ENCODE measurements at regions not wholly inside any gene's neighbourhood (a gene's known extent, or its start where the extent isn't known, plus 50 kb on each side); places are given as distances from the start of the nearest gene placed in this dataset.

DNA sequence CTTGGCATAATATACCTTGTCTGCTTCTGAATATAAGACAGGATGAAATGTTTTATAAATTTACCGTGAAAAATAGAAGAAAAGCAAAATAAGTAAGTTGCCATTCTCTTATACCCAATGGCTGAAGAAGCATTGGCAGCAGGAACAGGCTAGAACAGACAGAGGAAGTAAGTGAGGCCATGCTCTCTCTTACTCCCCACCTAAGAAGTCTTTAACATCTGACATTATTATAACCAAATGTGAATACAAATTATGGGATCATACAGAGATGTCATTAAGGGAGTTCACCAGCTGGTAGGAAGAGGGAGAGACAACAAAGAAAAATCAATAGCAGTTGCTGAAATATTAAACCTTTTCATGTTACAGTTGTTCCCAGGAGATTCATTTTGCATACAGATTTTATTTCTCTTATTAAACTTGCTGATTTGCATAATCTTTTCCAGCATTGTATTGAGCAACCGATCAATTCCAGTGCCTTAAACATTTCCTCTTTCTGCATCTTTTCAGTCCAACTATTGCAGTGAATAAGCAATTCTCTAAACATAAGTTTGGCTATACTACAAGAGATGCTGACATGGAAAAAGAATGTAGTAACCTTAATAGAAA, 270.6 kb downstream of the SLC6A15 start:
- Mint-ChIP-seq H3K36me3 (ENCODE audit: insufficient read depth) (no peaks in the 10 kb centered on the region), H3K27ac (no peak overlapping the region), H3K4me3 (ENCODE audit: low read depth) (no peak overlapping the region), H3K27me3 (no peaks in the 10 kb centered on the region), H3K9me3 (ENCODE audit: low read depth) (no peaks in the 10 kb centered on the region), H3K4me1 (ENCODE audit: low read depth) (peaks cover 7% of the 10 kb centered on the region)
- TF ChIP-seq, protein P1, sequence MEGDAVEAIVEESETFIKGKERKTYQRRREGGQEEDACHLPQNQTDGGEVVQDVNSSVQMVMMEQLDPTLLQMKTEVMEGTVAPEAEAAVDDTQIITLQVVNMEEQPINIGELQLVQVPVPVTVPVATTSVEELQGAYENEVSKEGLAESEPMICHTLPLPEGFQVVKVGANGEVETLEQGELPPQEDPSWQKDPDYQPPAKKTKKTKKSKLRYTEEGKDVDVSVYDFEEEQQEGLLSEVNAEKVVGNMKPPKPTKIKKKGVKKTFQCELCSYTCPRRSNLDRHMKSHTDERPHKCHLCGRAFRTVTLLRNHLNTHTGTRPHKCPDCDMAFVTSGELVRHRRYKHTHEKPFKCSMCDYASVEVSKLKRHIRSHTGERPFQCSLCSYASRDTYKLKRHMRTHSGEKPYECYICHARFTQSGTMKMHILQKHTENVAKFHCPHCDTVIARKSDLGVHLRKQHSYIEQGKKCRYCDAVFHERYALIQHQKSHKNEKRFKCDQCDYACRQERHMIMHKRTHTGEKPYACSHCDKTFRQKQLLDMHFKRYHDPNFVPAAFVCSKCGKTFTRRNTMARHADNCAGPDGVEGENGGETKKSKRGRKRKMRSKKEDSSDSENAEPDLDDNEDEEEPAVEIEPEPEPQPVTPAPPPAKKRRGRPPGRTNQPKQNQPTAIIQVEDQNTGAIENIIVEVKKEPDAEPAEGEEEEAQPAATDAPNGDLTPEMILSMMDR (IDR thresholded peaks at IDR 0.05; ENCODE audit: unreplicated experiment): no peak
- DNase-seq (ENCODE audit: low spot score, unreplicated experiment): no peak

DNA sequence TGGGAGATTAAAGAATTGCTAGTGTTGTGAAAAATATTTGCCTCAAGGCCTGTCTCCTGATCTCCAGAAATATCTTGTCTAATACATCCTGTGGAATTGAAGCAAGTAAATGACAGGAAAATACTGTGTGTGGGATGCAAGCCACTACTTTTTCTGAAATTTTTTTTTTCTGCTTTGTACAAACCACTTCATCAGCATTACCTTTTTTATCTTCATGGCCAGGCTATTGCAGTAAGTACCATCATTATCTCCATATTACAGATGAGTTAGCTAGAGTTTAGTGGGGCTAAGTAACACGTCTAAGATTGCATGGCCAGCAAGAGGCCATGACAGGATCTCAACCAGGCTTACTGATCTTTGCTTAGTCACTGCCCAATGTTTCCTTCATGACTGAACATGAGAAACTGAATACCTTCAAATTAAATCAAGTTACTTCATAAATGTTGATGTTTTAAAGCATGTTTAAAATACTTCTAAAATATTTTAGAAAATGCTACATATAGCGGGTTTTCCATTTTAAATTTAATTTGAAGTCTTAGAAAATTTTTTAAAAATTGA, 273.7 kb downstream of the SLC6A15 start:
- H3K36me3 Mint-ChIP-seq (ENCODE audit: insufficient read depth): no peaks in the 10 kb centered on the region
- H3K4me1 Mint-ChIP-seq (ENCODE audit: low read depth): peaks cover 3% of the 10 kb centered on the region
- TF ChIP-seq, protein P1 (IDR thresholded peaks at IDR 0.05; ENCODE audit: unreplicated experiment): no peak
- H3K27ac Mint-ChIP-seq: no peak overlapping the region
- no peak overlapping the region for H3K4me3 Mint-ChIP-seq (ENCODE audit: low read depth)
- H3K27me3 Mint-ChIP-seq: no peaks in the 10 kb centered on the region
- DNase-seq (ENCODE audit: low spot score, unreplicated experiment): no peak
- no peaks in the 10 kb centered on the region for H3K9me3 Mint-ChIP-seq (ENCODE audit: low read depth)

- Mint-ChIP-seq H3K27me3 (no peaks in the 10 kb centered on the region), H3K27ac (no peak overlapping the region), H3K4me1 (ENCODE audit: low read depth) (peaks cover 3% of the 10 kb centered on the region), H3K4me3 (ENCODE audit: low read depth) (no peak overlapping the region), H3K9me3 (ENCODE audit: low read depth) (no peaks in the 10 kb centered on the region), H3K36me3 (ENCODE audit: insufficient read depth) (no peaks in the 10 kb centered on the region)
- TF ChIP-seq, protein P1 (IDR thresholded peaks at IDR 0.05; ENCODE audit: unreplicated experiment): no peak
- DNase-seq (ENCODE audit: low spot score, unreplicated experiment): no peak
These were observed 274.7 kb downstream of the SLC6A15 start for GRCh38 chr12:84637926-84638325.

DNA sequence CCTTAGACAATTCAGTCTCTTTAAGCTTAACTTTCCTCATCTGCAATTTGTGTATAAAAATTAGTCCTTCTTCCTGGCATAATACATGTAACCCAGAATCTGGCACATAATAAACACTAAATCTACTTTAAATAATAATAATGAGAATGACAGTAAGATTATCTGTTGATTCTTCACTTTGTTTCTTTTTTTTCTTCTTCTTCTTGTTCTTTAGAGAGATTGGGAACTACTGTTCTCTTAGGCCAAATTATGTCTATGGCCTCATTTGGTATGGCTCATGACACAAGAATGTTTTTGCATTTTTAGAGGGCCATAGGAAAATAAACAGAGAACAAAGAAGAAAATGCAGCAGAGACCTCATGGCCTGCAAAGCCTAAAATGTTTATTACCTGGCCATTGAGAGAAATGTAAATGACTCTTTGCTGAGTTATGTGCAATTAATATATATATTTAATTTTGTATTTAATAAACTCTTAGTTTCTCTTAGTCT, 275.8 kb downstream of the SLC6A15 start:
- Mint-ChIP-seq H3K9me3 (ENCODE audit: low read depth) (no peaks in the 10 kb centered on the region), H3K4me1 (ENCODE audit: low read depth) (peaks cover 5% of the 10 kb centered on the region), H3K4me3 (ENCODE audit: low read depth) (no peak overlapping the region), H3K27ac (no peak overlapping the region), H3K36me3 (ENCODE audit: insufficient read depth) (no peaks in the 10 kb centered on the region), H3K27me3 (no peaks in the 10 kb centered on the region)
- TF ChIP-seq, protein P1 (IDR thresholded peaks at IDR 0.05; ENCODE audit: unreplicated experiment): no peak
- no peak for DNase-seq (ENCODE audit: low spot score, unreplicated experiment)

GRCh38 chr12:84634526-84634925, 278.1 kb downstream of the SLC6A15 start:
- no peak overlapping the region for H3K4me3 Mint-ChIP-seq (ENCODE audit: low read depth)
- no peak for DNase-seq (ENCODE audit: low spot score, unreplicated experiment)
- TF ChIP-seq, protein P1 (IDR thresholded peaks at IDR 0.05; ENCODE audit: unreplicated experiment): no peak
- H3K36me3 Mint-ChIP-seq (ENCODE audit: insufficient read depth): no peaks in the 10 kb centered on the region
- H3K27ac Mint-ChIP-seq: no peak overlapping the region
- no peaks in the 10 kb centered on the region for H3K27me3 Mint-ChIP-seq
- no peaks in the 10 kb centered on the region for H3K9me3 Mint-ChIP-seq (ENCODE audit: low read depth)
- peaks cover 8% of the 10 kb centered on the region for H3K4me1 Mint-ChIP-seq (ENCODE audit: low read depth)

All from progenitor cell of endocrine pancreas (in vitro differentiated cells).